ENCODE measurements at regions not wholly inside any gene's neighbourhood (a gene's known extent, or its start where the extent isn't known, plus 50 kb on each side); places are given as distances from the start of the nearest gene placed in this dataset.

GRCh38 chr3:24598695-24599470 lies 104.2 kb upstream of the THRB start:
- 24 to 27% methylated on average over 7 of the region's 7 CpGs for WGBS, 2 experiments (ENCODE audit: low coverage in 1 of 2, low lambda C conversion rate in 2 of 2, missing lambda C conversion rate in 2 of 2)
- Histone ChIP-seq H3K79me2 (ENCODE audit: insufficient read depth) (no peaks in the 10 kb centered on the region), H3F3A (ENCODE audit: insufficient read depth) (peaks cover 23% of the 10 kb centered on the region), H3K4me2 (ENCODE audit: unreplicated experiment) (peak overlapping the region; percentile 76), H3K4me3 (peak overlapping the region; percentile 25), H4K20me1 (ENCODE audit: insufficient read depth) (no peaks in the 10 kb centered on the region), H3K36me3 (ENCODE audit: low read depth) (no peaks in the 10 kb centered on the region), H3K27ac (no peak overlapping the region), H3K9me2 (ENCODE audit: insufficient read depth) (no peaks in the 10 kb centered on the region), H3K9ac (no peak overlapping the region), H2AFZ (peak overlapping the region; percentile 28; the same call in 1 of the 2 replicates), H3K9me3 (ENCODE audit: low read depth) (no peaks in the 10 kb centered on the region), H3K4me1 (ENCODE audit: insufficient read depth) (peaks cover 39% of the 10 kb centered on the region), H3K27me3 (replicated peaks; ENCODE audit: insufficient read depth) (no peaks in the 10 kb centered on the region)
- TF ChIP-seq EZH2phosphoT487 (IDR thresholded peaks at IDR 0.05; ENCODE audit: insufficient read depth, low read depth) (no peak), EZH2 (IDR thresholded peaks at IDR 0.05; ENCODE audit: insufficient read depth, poor library complexity, severe bottlenecking) (no peak)
- DNase-seq = peak; percentile 64
- in situ Hi-C loops (cut with MboI) = no loop called here

DNA sequence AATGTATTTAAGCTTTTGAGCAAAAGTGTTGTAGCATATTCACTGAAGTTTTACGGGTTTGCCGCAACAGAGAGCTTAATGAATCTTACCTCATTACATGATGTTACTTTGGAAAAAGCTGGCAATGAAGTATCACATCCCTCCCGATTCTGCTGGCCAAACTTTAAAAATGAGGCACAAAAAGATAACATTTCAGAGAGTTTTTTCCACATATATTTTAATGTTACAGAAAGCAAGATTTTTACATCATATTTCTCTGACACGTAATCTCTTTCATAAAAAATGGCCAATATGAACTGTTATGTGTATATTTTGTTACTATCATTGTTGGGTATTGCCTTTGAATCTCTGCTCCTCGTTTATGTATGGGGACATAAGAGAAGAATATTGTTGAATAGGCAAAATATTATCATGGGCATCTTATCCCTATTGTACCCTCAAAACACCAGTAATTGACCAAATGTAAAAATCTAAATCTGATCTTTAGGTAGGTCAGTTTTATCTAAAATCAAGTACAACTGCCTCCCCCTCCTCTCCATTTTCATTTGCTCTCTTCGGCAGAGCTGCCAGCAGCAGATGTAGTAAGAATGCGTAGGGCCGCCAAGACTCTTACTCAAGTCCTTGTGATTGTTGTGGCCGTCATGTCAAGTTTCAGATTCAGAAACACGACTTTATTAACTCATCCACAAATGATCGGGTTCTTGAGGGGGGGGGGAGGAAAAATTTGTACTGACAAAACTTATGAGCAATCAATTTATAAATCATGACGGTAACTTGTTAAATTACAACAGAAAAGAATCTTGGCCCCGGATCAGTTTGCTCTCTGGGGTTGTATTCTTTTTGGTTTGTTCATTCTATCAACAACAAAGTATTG lies 106.7 kb upstream of the THRB start:
- H2AFZ ChIP-seq = no peak overlapping the region
- H3K27me3 ChIP-seq (replicated peaks; ENCODE audit: insufficient read depth) = no peaks in the 10 kb centered on the region
- TF ChIP-seq EZH2phosphoT487 (IDR thresholded peaks at IDR 0.05; ENCODE audit: insufficient read depth, low read depth) (no peak), EZH2 (IDR thresholded peaks at IDR 0.05; ENCODE audit: insufficient read depth, poor library complexity, severe bottlenecking) (no peak)
- no peak overlapping the region for H3K4me3 ChIP-seq
- peaks cover 25% of the 10 kb centered on the region for H3K4me1 ChIP-seq (ENCODE audit: insufficient read depth)
- no peaks in the 10 kb centered on the region for H4K20me1 ChIP-seq (ENCODE audit: insufficient read depth)
- H3K79me2 ChIP-seq (ENCODE audit: insufficient read depth) = no peaks in the 10 kb centered on the region
- no peaks in the 10 kb centered on the region for H3K36me3 ChIP-seq (ENCODE audit: low read depth)
- no peak overlapping the region for H3K9ac ChIP-seq
- H3K9me3 ChIP-seq (ENCODE audit: low read depth) = no peaks in the 10 kb centered on the region
- in situ Hi-C loops (cut with MboI) = no loop called here
- no peaks in the 10 kb centered on the region for H3K9me2 ChIP-seq (ENCODE audit: insufficient read depth)
- no peak overlapping the region for H3K4me2 ChIP-seq (ENCODE audit: unreplicated experiment)
- no peak overlapping the region for H3K27ac ChIP-seq
- H3F3A ChIP-seq (ENCODE audit: insufficient read depth) = peaks cover 11% of the 10 kb centered on the region
- WGBS, 2 experiments (ENCODE audit: low coverage in 1 of 2, low lambda C conversion rate in 2 of 2, missing lambda C conversion rate in 2 of 2) = 50 to 56% methylated on average over 13 of the region's 13 CpGs
- peak; percentile 26 for DNase-seq

- 97 to 100% methylated on average over 1 of the region's 1 CpG for WGBS, 2 experiments (ENCODE audit: low coverage in 1 of 2, low lambda C conversion rate in 2 of 2, missing lambda C conversion rate in 2 of 2)
- Histone ChIP-seq H3F3A (ENCODE audit: insufficient read depth) (no peaks in the 10 kb centered on the region), H2AFZ (no peak overlapping the region), H3K4me1 (ENCODE audit: insufficient read depth) (peaks cover 16% of the 10 kb centered on the region), H3K9me3 (ENCODE audit: low read depth) (no peaks in the 10 kb centered on the region), H3K27ac (no peak overlapping the region), H3K36me3 (ENCODE audit: low read depth) (no peaks in the 10 kb centered on the region), H3K9me2 (ENCODE audit: insufficient read depth) (no peaks in the 10 kb centered on the region), H3K4me2 (ENCODE audit: unreplicated experiment) (no peak overlapping the region), H4K20me1 (ENCODE audit: insufficient read depth) (no peaks in the 10 kb centered on the region), H3K79me2 (ENCODE audit: insufficient read depth) (no peaks in the 10 kb centered on the region), H3K9ac (no peak overlapping the region), H3K4me3 (no peak overlapping the region), H3K27me3 (replicated peaks; ENCODE audit: insufficient read depth) (no peaks in the 10 kb centered on the region)
- no peak for TF ChIP-seq EZH2 (IDR thresholded peaks at IDR 0.05; ENCODE audit: insufficient read depth, poor library complexity, severe bottlenecking)
- no peak for TF ChIP-seq EZH2phosphoT487 (IDR thresholded peaks at IDR 0.05; ENCODE audit: insufficient read depth, low read depth)
- DNase-seq = no peak
- in situ Hi-C loops (cut with MboI) = no loop called here
Observed at GRCh38 chr3:24604215-24604614, 109.6 kb upstream of the THRB start.

DNA sequence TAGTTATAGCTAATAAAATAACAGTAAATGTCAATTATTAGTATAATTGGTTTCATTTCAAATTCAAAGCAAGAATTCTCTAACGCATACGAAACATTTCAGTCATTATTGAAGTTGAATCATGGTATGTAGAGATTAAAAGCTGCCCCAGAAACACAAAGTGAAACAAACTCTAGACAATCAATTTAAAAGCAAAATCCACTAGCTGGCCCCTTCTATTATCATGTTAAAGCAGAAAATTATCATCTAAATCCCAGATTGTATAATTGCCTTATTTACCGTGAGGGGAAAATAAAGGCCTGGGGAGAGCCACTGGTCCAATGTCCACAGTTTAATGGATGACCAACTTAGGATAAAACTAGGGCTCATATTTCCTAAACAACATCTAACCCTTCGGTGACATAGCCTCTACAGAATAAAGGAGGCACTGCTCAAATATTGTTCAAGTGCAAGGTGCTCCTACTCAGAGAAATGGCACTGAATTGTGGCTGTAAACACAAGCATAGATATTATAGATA lies 110.9 kb upstream of the THRB start:
- no peaks in the 10 kb centered on the region for H3K36me3 ChIP-seq (ENCODE audit: low read depth)
- no peak overlapping the region for H2AFZ ChIP-seq
- no peaks in the 10 kb centered on the region for H3K27me3 ChIP-seq (replicated peaks; ENCODE audit: insufficient read depth)
- 96 to 98% methylated on average over 4 of the region's 4 CpGs for WGBS, 2 experiments (ENCODE audit: low coverage in 1 of 2, low lambda C conversion rate in 2 of 2, missing lambda C conversion rate in 2 of 2)
- H3K4me1 ChIP-seq (ENCODE audit: insufficient read depth) = peaks cover 12% of the 10 kb centered on the region; the same call in 1 of the 2 replicates
- no peaks in the 10 kb centered on the region for H3F3A ChIP-seq (ENCODE audit: insufficient read depth)
- no peak for DNase-seq
- no peak overlapping the region for H3K27ac ChIP-seq
- H3K9me2 ChIP-seq (ENCODE audit: insufficient read depth) = no peaks in the 10 kb centered on the region
- no peaks in the 10 kb centered on the region for H3K79me2 ChIP-seq (ENCODE audit: insufficient read depth)
- H3K9ac ChIP-seq = no peak overlapping the region
- H3K4me2 ChIP-seq (ENCODE audit: unreplicated experiment) = no peak overlapping the region
- H3K4me3 ChIP-seq = no peak overlapping the region
- TF ChIP-seq EZH2phosphoT487 (IDR thresholded peaks at IDR 0.05; ENCODE audit: insufficient read depth, low read depth) (no peak), EZH2 (IDR thresholded peaks at IDR 0.05; ENCODE audit: insufficient read depth, poor library complexity, severe bottlenecking) (no peak)
- no peaks in the 10 kb centered on the region for H3K9me3 ChIP-seq (ENCODE audit: low read depth)
- in situ Hi-C loops (cut with MboI) = no loop called here
- no peaks in the 10 kb centered on the region for H4K20me1 ChIP-seq (ENCODE audit: insufficient read depth)

All from GM23248 (cell line).